Neutrophil (primary cell): ENCODE measurements at regions not wholly inside any gene's neighbourhood (a gene's known extent, or its start where the extent isn't known, plus 50 kb on each side); places are given as distances from the start of the nearest gene placed in this dataset.

Source experiments
- H3K27ac ChIP-seq: fragments of 200-600 bp; sonication (generic); 2 replicates; pipeline ENCODE4 v1.5.1; 2016; ENCODE audit warnings: mild to moderate bottlenecking, moderate library complexity
- H3K27me3 ChIP-seq: fragments of 200-600 bp; sonication (generic); 2 replicates; pipeline ENCODE4 v1.6.0; 2016; ENCODE audit warnings: mild to moderate bottlenecking
- H3K36me3 ChIP-seq: fragments of 200-600 bp; sonication (generic); 2 replicates; pipeline ENCODE4 v1.5.1; 2017
- H3K4me1 ChIP-seq, 2 experiments: fragments of 200-600 bp in 1 of 2; sonication (generic) in 1 of 2; 1 replicate in 1 of 2; 2 replicates in 1 of 2; pipeline versions ENCODE4 v1.5.1 to v1.6.1; 2013 to 2016; ENCODE audit warnings: low read depth in 1 of 2, low read length in 1 of 2, mild to moderate bottlenecking in 1 of 2, moderate library complexity in 1 of 2; ENCODE audit not compliant: control insufficient read depth in 1 of 2, insufficient read depth in 1 of 2
- H3K4me3 ChIP-seq, 2 experiments: fragments of 200-600 bp in 1 of 2; sonication (generic) in 1 of 2; 1 replicate in 1 of 2; 2 replicates in 1 of 2; pipeline ENCODE4 v1.5.1; 2013 to 2016; ENCODE audit warnings: low read depth in 1 of 2, low read length in 1 of 2, mild to moderate bottlenecking in 1 of 2, moderate library complexity in 1 of 2
- H3K9me3 ChIP-seq: fragments of 200-600 bp; sonication (generic); 2 replicates; pipeline ENCODE4 v1.5.1; 2016
- TF ChIP-seq, protein P1 (sequence below): fragments of 200-600 bp; sonication (generic); IDR thresholded peaks from 2 replicates; pipeline ENCODE4 v1.5.1; 2016; ENCODE audit warnings: antibody characterized with exemption

- no peaks in the 10 kb centered on the region for H3K36me3 ChIP-seq
- no peak overlapping the region for H3K4me3 ChIP-seq
- TF ChIP-seq, protein P1, sequence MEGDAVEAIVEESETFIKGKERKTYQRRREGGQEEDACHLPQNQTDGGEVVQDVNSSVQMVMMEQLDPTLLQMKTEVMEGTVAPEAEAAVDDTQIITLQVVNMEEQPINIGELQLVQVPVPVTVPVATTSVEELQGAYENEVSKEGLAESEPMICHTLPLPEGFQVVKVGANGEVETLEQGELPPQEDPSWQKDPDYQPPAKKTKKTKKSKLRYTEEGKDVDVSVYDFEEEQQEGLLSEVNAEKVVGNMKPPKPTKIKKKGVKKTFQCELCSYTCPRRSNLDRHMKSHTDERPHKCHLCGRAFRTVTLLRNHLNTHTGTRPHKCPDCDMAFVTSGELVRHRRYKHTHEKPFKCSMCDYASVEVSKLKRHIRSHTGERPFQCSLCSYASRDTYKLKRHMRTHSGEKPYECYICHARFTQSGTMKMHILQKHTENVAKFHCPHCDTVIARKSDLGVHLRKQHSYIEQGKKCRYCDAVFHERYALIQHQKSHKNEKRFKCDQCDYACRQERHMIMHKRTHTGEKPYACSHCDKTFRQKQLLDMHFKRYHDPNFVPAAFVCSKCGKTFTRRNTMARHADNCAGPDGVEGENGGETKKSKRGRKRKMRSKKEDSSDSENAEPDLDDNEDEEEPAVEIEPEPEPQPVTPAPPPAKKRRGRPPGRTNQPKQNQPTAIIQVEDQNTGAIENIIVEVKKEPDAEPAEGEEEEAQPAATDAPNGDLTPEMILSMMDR = no peak
- peak overlapping the region; percentile 16 for H3K27ac ChIP-seq
- H3K27me3 ChIP-seq = peaks cover 55% of the 10 kb centered on the region
- peaks cover 14 to 22% of the 10 kb centered on the region in 2 experiments for H3K4me1 ChIP-seq
- H3K9me3 ChIP-seq = no peaks in the 10 kb centered on the region
Measured at GRCh38 chr5:137563646-137564397, 64.7 kb upstream of the SPOCK1 start.

DNA sequence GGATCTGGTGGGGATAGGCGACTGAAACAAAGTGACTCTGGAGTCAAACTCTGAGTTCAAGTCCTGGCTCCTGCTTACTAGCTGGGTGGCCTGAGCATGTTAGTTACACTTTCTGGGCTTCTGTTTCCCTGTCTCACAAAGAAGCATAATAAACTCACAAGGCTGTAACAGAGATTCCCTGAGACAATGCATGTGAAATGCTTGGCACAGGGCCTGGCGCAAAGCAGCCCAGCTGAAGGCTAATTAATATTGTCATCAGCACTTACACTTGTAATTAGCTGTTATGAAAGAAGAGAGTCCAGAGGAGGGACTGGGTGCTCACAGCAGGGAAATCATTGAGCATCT lies 64.1 kb upstream of the SPOCK1 start:
- H3K27ac ChIP-seq = no peak overlapping the region

DNA sequence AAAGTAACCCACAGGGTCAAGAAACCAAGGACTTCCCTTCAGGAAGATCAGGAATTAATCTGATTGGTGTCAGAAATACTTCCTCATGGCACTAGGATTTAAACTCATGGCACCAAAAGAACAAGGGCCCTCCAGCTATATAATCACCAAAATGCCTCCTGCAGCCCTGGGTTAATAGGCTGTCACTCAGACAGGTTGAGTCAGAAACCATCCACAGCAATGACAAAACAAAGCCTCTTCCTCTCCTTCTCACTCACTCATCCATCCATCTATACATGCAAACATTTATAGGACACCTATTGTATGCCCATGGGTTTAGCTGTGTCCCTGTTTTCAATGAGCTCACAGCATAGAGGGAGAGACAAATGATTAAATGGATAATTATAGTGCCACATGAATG lies 62.5 kb upstream of the SPOCK1 start:
- Histone ChIP-seq H3K4me1 (peaks cover 14 to 22% of the 10 kb centered on the region in 2 experiments), H3K4me3 (no peak overlapping the region)
- TF ChIP-seq, protein P1 = no peak

More for the DNA sequence above, 64.1 kb upstream of the SPOCK1 start:
- H3K4me3 ChIP-seq = no peak overlapping the region
- H3K27me3 ChIP-seq = peaks cover 55% of the 10 kb centered on the region
- TF ChIP-seq, protein P1 = no peak
- H3K36me3 ChIP-seq = no peaks in the 10 kb centered on the region
- no peaks in the 10 kb centered on the region for H3K9me3 ChIP-seq
- peaks cover 14 to 22% of the 10 kb centered on the region in 2 experiments for H3K4me1 ChIP-seq

GRCh38 chr5:137560420-137560819 lies 61.3 kb upstream of the SPOCK1 start:
- Histone ChIP-seq H3K27ac (no peak overlapping the region), H3K36me3 (no peaks in the 10 kb centered on the region), H3K27me3 (peaks cover 31% of the 10 kb centered on the region), H3K9me3 (no peaks in the 10 kb centered on the region), H3K4me3 (no peak overlapping the region), H3K4me1 (peaks cover 14 to 22% of the 10 kb centered on the region in 2 experiments)
- TF ChIP-seq, protein P1 = no peak

More for the DNA sequence above, 62.5 kb upstream of the SPOCK1 start:
- Histone ChIP-seq H3K9me3 (no peaks in the 10 kb centered on the region), H3K36me3 (no peaks in the 10 kb centered on the region), H3K27me3 (peaks cover 43% of the 10 kb centered on the region), H3K27ac (no peak overlapping the region)
